ENCODE measurements at regions not wholly inside any gene's neighbourhood (a gene's known extent, or its start where the extent isn't known, plus 50 kb on each side); places are given as distances from the start of the nearest gene placed in this dataset.
A peak's percentile ranks its signal among the peaks of the same experiment; 100 is the strongest.

DNA sequence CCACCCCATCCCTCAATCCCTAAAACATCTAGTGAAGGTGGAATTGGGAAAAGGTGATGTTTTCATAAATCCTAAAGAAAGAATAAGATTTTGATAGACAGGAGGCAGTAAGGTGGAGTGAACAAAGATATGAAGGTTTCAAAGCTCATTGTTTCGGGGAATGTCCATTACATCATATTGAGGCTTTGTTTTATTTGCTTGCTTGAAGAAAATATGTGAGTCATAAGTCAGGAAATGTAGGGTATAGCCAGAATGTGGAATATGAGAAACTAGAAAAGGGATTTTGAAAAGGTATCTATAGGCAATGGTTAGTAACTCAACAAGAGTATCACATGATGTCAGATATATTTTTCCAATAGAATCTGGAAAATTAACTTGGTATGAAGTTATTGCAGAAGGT lies 1178.5 kb upstream of the ACVR2A start:
- intact Hi-C loops (cut with micrococcal nuclease): no loop called here
- Mint-ChIP-seq H3K36me3 (ENCODE audit: insufficient read depth, unreplicated experiment) (no peaks in the 10 kb centered on the region), H3K4me1 (ENCODE audit: insufficient read depth, unreplicated experiment) (peaks cover 28% of the 10 kb centered on the region), H3K27ac (ENCODE audit: low read depth, unreplicated experiment) (no peak overlapping the region), H3K9me3 (ENCODE audit: unreplicated experiment) (no peaks in the 10 kb centered on the region), H3K27me3 (ENCODE audit: insufficient read depth, unreplicated experiment) (no peaks in the 10 kb centered on the region), H3K4me3 (ENCODE audit: unreplicated experiment) (no peak overlapping the region)
- POLR2A ChIA-PET: interaction anchor here (0.8 kb wide), 1 partner anchor 21 kb away, joined by 3 read pairs; no protein-coding TSS in a partner anchor
- TF ChIP-seq, protein P1, sequence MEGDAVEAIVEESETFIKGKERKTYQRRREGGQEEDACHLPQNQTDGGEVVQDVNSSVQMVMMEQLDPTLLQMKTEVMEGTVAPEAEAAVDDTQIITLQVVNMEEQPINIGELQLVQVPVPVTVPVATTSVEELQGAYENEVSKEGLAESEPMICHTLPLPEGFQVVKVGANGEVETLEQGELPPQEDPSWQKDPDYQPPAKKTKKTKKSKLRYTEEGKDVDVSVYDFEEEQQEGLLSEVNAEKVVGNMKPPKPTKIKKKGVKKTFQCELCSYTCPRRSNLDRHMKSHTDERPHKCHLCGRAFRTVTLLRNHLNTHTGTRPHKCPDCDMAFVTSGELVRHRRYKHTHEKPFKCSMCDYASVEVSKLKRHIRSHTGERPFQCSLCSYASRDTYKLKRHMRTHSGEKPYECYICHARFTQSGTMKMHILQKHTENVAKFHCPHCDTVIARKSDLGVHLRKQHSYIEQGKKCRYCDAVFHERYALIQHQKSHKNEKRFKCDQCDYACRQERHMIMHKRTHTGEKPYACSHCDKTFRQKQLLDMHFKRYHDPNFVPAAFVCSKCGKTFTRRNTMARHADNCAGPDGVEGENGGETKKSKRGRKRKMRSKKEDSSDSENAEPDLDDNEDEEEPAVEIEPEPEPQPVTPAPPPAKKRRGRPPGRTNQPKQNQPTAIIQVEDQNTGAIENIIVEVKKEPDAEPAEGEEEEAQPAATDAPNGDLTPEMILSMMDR (IDR thresholded peaks at IDR 0.05; ENCODE audit: unreplicated experiment): no peak
- peak; percentile 65 for DNase-seq (ENCODE audit: unreplicated experiment)
- CTCF ChIA-PET: interaction anchor here (1.0 kb wide), 1 partner anchor 353 kb away, joined by 3 read pairs; no protein-coding TSS in a partner anchor
- no TSS peak for BruUV-seq (replicated peaks)

DNA sequence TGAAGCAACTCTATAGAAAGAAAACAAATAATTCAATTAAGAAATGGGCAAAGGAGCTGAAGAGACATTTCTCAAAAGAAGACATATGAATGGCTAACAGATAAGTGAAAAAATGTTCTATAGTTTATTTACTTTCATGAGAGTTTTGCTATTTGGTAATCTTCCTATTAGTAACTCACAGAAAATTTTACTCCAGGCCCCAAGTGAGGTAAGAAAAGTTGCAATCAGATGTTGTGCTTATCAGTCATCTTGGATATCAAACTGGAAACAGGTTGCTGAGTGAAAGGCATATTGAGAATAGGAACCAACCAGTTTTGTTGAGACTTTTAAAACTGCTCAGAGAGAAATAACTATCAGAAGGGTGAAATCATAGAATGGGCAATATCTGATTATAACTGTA lies 1179.0 kb upstream of the ACVR2A start:
- Mint-ChIP-seq H3K27ac (ENCODE audit: low read depth, unreplicated experiment) (no peak overlapping the region), H3K4me1 (ENCODE audit: insufficient read depth, unreplicated experiment) (peaks cover 28% of the 10 kb centered on the region), H3K9me3 (ENCODE audit: unreplicated experiment) (no peaks in the 10 kb centered on the region), H3K27me3 (ENCODE audit: insufficient read depth, unreplicated experiment) (no peaks in the 10 kb centered on the region), H3K36me3 (ENCODE audit: insufficient read depth, unreplicated experiment) (no peaks in the 10 kb centered on the region), H3K4me3 (ENCODE audit: unreplicated experiment) (no peak overlapping the region)
- ChIA-PET POLR2A (interaction anchor here (0.8 kb wide), 1 partner anchor 20 kb away, joined by 3 read pairs; no protein-coding TSS in a partner anchor), CTCF (interaction anchor here (1.0 kb wide), 1 partner anchor 352 kb away, joined by 3 read pairs; no protein-coding TSS in a partner anchor)
- TF ChIP-seq, protein P1 (IDR thresholded peaks at IDR 0.05; ENCODE audit: unreplicated experiment): no peak
- intact Hi-C loops (cut with micrococcal nuclease): no loop called here
- DNase-seq (ENCODE audit: unreplicated experiment): peak; percentile 7
- BruUV-seq (replicated peaks): no TSS peak

DNA sequence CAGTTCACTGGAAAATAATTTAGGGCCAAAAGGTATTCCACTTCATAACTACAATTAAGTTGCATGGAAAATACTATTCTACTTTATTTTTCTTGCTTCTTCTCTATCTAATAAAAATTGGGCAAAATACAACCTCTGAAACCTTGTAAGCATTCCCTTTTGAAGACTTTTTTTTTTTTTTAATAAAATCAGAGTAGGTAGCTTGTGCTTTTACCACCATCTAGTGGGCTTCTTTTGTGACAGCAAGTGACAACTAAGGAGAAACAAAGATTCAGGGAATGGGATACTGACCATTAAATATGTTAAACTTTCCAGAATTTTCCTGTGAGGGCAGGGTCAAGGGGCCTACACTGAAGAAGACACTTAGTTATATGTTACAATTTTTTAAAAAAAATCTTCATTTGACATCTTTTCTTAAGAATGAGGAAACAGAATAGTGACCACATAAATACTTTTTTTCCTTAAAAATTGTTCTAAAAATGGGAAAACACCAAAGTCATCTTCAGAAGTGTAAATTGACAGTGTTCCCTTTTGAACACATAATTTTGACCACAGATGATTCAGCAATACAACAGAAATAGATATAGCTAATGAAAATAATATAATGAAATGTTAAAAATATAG lies 1183.2 kb upstream of the ACVR2A start:
- CTCF ChIA-PET: interaction anchor here (0.6 to 0.7 kb wide), 2 partner anchors 633 to 1949 kb away, joined by 3 to 7 read pairs; no protein-coding TSS in a partner anchor
- Mint-ChIP-seq H3K36me3 (ENCODE audit: insufficient read depth, unreplicated experiment) (no peaks in the 10 kb centered on the region), H3K4me1 (ENCODE audit: insufficient read depth, unreplicated experiment) (peaks cover 14% of the 10 kb centered on the region), H3K27ac (ENCODE audit: low read depth, unreplicated experiment) (no peak overlapping the region), H3K9me3 (ENCODE audit: unreplicated experiment) (no peaks in the 10 kb centered on the region), H3K27me3 (ENCODE audit: insufficient read depth, unreplicated experiment) (no peaks in the 10 kb centered on the region), H3K4me3 (ENCODE audit: unreplicated experiment) (no peak overlapping the region)
- BruUV-seq (replicated peaks): no TSS peak
- POLR2A ChIA-PET: interaction anchor here (0.6 kb wide), 1 partner anchor 11 kb away, joined by 3 read pairs; no protein-coding TSS in a partner anchor
- intact Hi-C loops (cut with micrococcal nuclease): loop anchor here (2.0 to 5.0 kb wide), 3 partner anchors 139 to 1549 kb away; no protein-coding TSS in a partner anchor
- TF ChIP-seq, protein P1 (IDR thresholded peaks at IDR 0.05; ENCODE audit: unreplicated experiment): peak; percentile 66
- peak; percentile 54 for DNase-seq (ENCODE audit: unreplicated experiment)

DNA sequence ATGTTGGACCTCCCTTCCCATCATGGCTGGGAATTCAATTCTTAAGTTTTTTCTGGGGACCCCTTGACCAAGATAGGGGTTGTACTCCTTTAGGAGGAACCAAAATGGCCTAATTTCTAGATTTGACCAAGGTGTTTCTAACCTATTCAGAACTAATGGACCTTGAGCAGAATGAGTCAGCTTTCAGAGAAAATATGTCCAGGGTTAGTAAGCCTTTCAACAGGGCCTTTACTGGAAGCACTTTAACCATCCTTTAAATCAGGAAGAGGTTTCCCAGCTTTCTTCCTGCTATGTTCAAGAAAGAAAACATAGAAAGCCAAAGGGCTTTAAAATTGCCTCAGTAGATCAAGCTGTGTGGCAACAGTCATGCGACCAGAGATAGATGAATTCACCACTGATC lies 1184.9 kb upstream of the ACVR2A start:
- no peaks in the 10 kb centered on the region for H3K9me3 Mint-ChIP-seq (ENCODE audit: unreplicated experiment)
- CTCF ChIA-PET: interaction anchor here (0.6 to 1.4 kb wide), 4 partner anchors 15 to 343 kb away, joined by 3 read pairs; no protein-coding TSS in a partner anchor
- TF ChIP-seq, protein P1 (IDR thresholded peaks at IDR 0.05; ENCODE audit: unreplicated experiment): no peak
- no peaks in the 10 kb centered on the region for H3K27me3 Mint-ChIP-seq (ENCODE audit: insufficient read depth, unreplicated experiment)
- no peak overlapping the region for H3K27ac Mint-ChIP-seq (ENCODE audit: low read depth, unreplicated experiment)
- POLR2A ChIA-PET: interaction anchor here (0.6 kb wide), 1 partner anchor 14 kb away, joined by 3 read pairs; no protein-coding TSS in a partner anchor
- H3K36me3 Mint-ChIP-seq (ENCODE audit: insufficient read depth, unreplicated experiment): no peaks in the 10 kb centered on the region
- no peak for DNase-seq (ENCODE audit: unreplicated experiment)
- no TSS peak for BruUV-seq (replicated peaks)
- H3K4me3 Mint-ChIP-seq (ENCODE audit: unreplicated experiment): no peak overlapping the region
- H3K4me1 Mint-ChIP-seq (ENCODE audit: insufficient read depth, unreplicated experiment): no peaks in the 10 kb centered on the region
- intact Hi-C loops (cut with micrococcal nuclease): loop anchor here (2.0 to 5.0 kb wide), 3 partner anchors 137 to 1548 kb away; no protein-coding TSS in a partner anchor

Measured in MCF 10A (cell line).